ENCODE measurements at regions not wholly inside any gene's neighbourhood (a gene's known extent, or its start where the extent isn't known, plus 50 kb on each side); places are given as distances from the start of the nearest gene placed in this dataset.

DNA sequence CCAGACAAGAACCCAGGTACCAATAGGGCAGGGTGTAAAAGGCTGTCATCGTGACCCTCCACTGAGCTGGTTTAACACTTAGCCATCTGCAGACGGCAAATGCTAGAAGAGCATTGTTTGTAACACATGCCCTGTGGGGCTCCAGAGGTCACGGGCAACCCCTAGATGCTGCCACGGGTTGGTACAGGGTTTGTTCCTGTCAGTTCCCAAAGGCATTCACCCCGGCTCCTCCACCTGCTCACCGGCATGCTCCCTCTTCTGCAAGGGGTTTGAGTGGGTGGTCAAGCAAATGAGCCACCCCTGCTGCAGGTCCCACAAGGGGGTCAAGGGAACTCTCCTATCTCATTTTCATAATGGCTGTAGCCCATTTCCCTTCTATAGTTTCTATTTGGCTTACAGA, 229.3 kb downstream of the ZPLD1 start:
- no peaks in the 10 kb centered on the region for H3K79me1 ChIP-seq (ENCODE audit: insufficient read depth, low read depth, low read length, poor library complexity, severe bottlenecking)
- no peaks in the 10 kb centered on the region for H4K20me1 ChIP-seq (ENCODE audit: control insufficient read depth, insufficient read depth, insufficient read length)
- no peaks in the 10 kb centered on the region for H3K36me3 Mint-ChIP-seq (ENCODE audit: insufficient read depth in 1 of 3, low read depth in 3 of 3)
- TF ChIP-seq, protein P1, sequence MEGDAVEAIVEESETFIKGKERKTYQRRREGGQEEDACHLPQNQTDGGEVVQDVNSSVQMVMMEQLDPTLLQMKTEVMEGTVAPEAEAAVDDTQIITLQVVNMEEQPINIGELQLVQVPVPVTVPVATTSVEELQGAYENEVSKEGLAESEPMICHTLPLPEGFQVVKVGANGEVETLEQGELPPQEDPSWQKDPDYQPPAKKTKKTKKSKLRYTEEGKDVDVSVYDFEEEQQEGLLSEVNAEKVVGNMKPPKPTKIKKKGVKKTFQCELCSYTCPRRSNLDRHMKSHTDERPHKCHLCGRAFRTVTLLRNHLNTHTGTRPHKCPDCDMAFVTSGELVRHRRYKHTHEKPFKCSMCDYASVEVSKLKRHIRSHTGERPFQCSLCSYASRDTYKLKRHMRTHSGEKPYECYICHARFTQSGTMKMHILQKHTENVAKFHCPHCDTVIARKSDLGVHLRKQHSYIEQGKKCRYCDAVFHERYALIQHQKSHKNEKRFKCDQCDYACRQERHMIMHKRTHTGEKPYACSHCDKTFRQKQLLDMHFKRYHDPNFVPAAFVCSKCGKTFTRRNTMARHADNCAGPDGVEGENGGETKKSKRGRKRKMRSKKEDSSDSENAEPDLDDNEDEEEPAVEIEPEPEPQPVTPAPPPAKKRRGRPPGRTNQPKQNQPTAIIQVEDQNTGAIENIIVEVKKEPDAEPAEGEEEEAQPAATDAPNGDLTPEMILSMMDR (conservative IDR thresholded peaks at IDR 0.05), result no peak
- H2BK20ac ChIP-seq (ENCODE audit: low read depth, low read length, poor library complexity, severe bottlenecking), result no peak overlapping the region
- H3K56ac ChIP-seq (ENCODE audit: insufficient read length, low read depth, low read length), result no peak overlapping the region
- no peak overlapping the region for H3K14ac ChIP-seq (ENCODE audit: insufficient read depth, low read length)
- H3K9ac ChIP-seq (ENCODE audit: extremely low read depth, insufficient read length, low read length), result no peak overlapping the region
- H2AK5ac ChIP-seq (ENCODE audit: insufficient read length, low read length), result no peak overlapping the region
- no peak overlapping the region for H3T11ph ChIP-seq (ENCODE audit: low read length)
- H4K91ac ChIP-seq (ENCODE audit: insufficient read length, low read depth, low read length), result no peak overlapping the region
- no peak overlapping the region for H2BK120ac ChIP-seq (ENCODE audit: low read depth, low read length, poor library complexity, severe bottlenecking)
- no peak overlapping the region for H2BK15ac ChIP-seq (ENCODE audit: low read depth, low read length)
- H3K23me2 ChIP-seq (ENCODE audit: insufficient read length, low read depth, low read length, poor library complexity, severe bottlenecking), result no peaks in the 10 kb centered on the region
- no peak for DNase-seq
- no peak overlapping the region for H3K4me3 Mint-ChIP-seq
- no peak overlapping the region for H2BK12ac ChIP-seq (ENCODE audit: insufficient read length, low read depth, low read length)
- no peaks in the 10 kb centered on the region for H3K4me1 Mint-ChIP-seq
- no peak overlapping the region for H3K18ac ChIP-seq (ENCODE audit: insufficient read length, low read depth, low read length)
- no CpG with 5 or more reads among the region's 6 CpGs for WGBS (ENCODE audit: extremely low coverage, insufficient read length, low lambda C conversion rate)
- no peak overlapping the region for H4K8ac ChIP-seq (replicated peaks; ENCODE audit: insufficient read length, low read depth, low read length)
- no peaks in the 10 kb centered on the region for H3K9me3 Mint-ChIP-seq
- H3K27ac ChIP-seq (ENCODE audit: insufficient read length, low read depth, low read length), result no peak overlapping the region
- H2AFZ ChIP-seq (ENCODE audit: low read length), result no peak overlapping the region
- no peak overlapping the region for H3K4me2 ChIP-seq (ENCODE audit: insufficient read depth, insufficient read length, low read length)
- no peak overlapping the region for H3K27ac Mint-ChIP-seq
- no peaks in the 10 kb centered on the region for H3K27me3 ChIP-seq (ENCODE audit: insufficient read depth, low read length)
- no peak overlapping the region for H2BK5ac ChIP-seq (ENCODE audit: insufficient read length, low read length)
- no peak overlapping the region for H3K4ac ChIP-seq (ENCODE audit: low read depth, low read length)
- no peaks in the 10 kb centered on the region for H3K9me3 ChIP-seq (ENCODE audit: control insufficient read depth, low read depth, low read length)
- H4K5ac ChIP-seq (ENCODE audit: insufficient read length, low read depth, low read length), result no peak overlapping the region
- no peak overlapping the region for H3K23ac ChIP-seq (ENCODE audit: insufficient read length, low read depth, low read length)
- H3K4me1 ChIP-seq (ENCODE audit: insufficient read depth, low read length), result no peaks in the 10 kb centered on the region
- H3K27me3 Mint-ChIP-seq (ENCODE audit: low read depth), result no peaks in the 10 kb centered on the region
- H3K79me2 ChIP-seq (ENCODE audit: insufficient read depth, low read length), result no peaks in the 10 kb centered on the region
